Mesendoderm (in vitro differentiated cells): ENCODE measurements at regions not wholly inside any gene's neighbourhood (a gene's known extent, or its start where the extent isn't known, plus 50 kb on each side); places are given as distances from the start of the nearest gene placed in this dataset.

Experiments
- DNase-seq: peaks from one replicate; pipeline ENCODE4 v3.0.0; 2013
- H2AK5ac ChIP-seq: 2 replicates; pipeline ENCODE4 v1.6.1; 2013; ENCODE audit warnings: low read length, inconsistent platforms
- H2BK120ac ChIP-seq: 2 replicates; pipeline ENCODE4 v1.6.1; 2013; ENCODE audit warnings: low read depth, mild to moderate bottlenecking, low read length, moderate library complexity, mixed read lengths
- H2BK15ac ChIP-seq: replicated peaks from 2 replicates; pipeline ENCODE4 v1.6.1; 2013; ENCODE audit warnings: low read depth, mild to moderate bottlenecking, moderate library complexity
- H2BK5ac ChIP-seq: 2 replicates; pipeline ENCODE4 v1.6.1; 2013; ENCODE audit warnings: low read length, inconsistent platforms
- H3K18ac ChIP-seq: 2 replicates; pipeline ENCODE4 v1.6.1; 2013; ENCODE audit warnings: mild to moderate bottlenecking, low read length, mixed read lengths
- H3K23ac ChIP-seq: one replicate; pipeline ENCODE4 v1.6.1; 2013; ENCODE audit warnings: low read length
- H3K27ac ChIP-seq: 2 replicates; pipeline ENCODE4 v1.5.1; 2013; ENCODE audit warnings: low read depth, mild to moderate bottlenecking, inconsistent platforms, low read length, moderate library complexity
- H3K27me3 ChIP-seq: 2 replicates; pipeline ENCODE4 v1.6.1; 2013; ENCODE audit warnings: low read length, control low read depth, mild to moderate bottlenecking, inconsistent platforms; ENCODE audit not compliant: insufficient read depth, poor library complexity
- H3K36me3 ChIP-seq: 2 replicates; pipeline ENCODE4 v1.6.1; 2013; ENCODE audit warnings: low read length, inconsistent platforms; ENCODE audit not compliant: control insufficient read depth, insufficient read depth
- H3K4ac ChIP-seq: one replicate; pipeline ENCODE4 v1.6.1; 2013; ENCODE audit warnings: low read depth, mild to moderate bottlenecking, low read length, moderate library complexity
- H3K4me1 ChIP-seq: 2 replicates; pipeline ENCODE4 v1.6.1; 2013; ENCODE audit warnings: low read depth, low read length, inconsistent platforms; ENCODE audit not compliant: control insufficient read depth
- H3K4me2 ChIP-seq: 2 replicates; pipeline ENCODE4 v1.6.1; 2013; ENCODE audit warnings: low read length
- H3K4me3 ChIP-seq: 2 replicates; pipeline ENCODE4 v1.5.1; 2013; ENCODE audit warnings: mild to moderate bottlenecking, low read length
- H3K56ac ChIP-seq: one replicate; pipeline ENCODE4 v1.6.1; 2013; ENCODE audit warnings: low read length
- H3K79me1 ChIP-seq: 2 replicates; pipeline ENCODE4 v1.6.1; 2013; ENCODE audit warnings: low read length, inconsistent platforms
- H3K79me2 ChIP-seq: 2 replicates; pipeline ENCODE4 v1.6.1; 2013; ENCODE audit warnings: mild to moderate bottlenecking, low read length; ENCODE audit not compliant: control insufficient read depth, insufficient read depth
- H3K9ac ChIP-seq: 2 replicates; pipeline ENCODE4 v1.6.1; 2013; ENCODE audit warnings: low read length, inconsistent platforms
- H4K5ac ChIP-seq: one replicate; pipeline ENCODE4 v1.6.1; 2013; ENCODE audit warnings: low read length
- H4K8ac ChIP-seq: one replicate; pipeline ENCODE4 v1.6.1; 2013; ENCODE audit warnings: low read depth, mild to moderate bottlenecking, control low read depth, low read length, moderate library complexity
- WGBS: extraction: QIAGEN DNeasy Blood & Tissue Kit; methylation state at CpG from one replicate; pipeline ENCODE4 v1.1.7; 2013; ENCODE audit warnings: low lambda C conversion rate, missing lambda C conversion rate; ENCODE audit not compliant: insufficient coverage; ENCODE audit errors: extremely low coverage; 5-methylcytosine and 5-hydroxymethylcytosine counted together

DNA sequence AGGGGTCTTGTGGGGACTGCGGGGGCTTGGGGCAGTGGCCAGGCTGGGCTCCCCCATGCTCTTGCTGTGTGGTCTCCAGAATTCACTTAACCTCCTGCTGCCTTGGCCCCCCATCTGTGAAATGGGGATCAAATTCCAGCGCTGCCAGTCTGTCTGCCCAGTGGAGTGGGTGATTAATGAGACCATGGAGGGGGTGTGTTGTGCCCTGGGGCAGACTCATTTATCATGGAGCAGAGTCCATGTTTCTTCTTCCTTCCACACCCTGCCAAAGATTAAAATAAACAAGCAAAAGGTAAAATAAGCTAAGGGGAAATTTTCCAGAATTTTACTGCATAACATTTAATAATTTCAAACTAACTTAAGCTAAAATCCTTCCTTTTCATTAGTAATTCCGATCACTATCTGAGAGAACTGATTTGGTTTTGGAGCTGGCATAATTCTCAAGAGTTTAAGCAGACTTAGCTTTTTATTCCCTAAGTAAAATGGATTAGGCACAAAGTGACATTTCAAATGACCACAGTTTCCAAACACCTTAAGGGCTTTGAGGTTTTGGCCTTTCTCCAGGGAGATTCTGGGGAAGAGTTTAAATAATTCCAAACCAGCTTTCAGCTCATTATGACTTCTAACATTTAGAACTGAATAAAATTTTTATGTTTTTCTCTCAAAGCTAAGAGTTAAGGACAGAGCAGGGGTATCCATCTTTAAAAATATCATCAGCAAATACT lies 211.9 kb downstream of the CXCL12 start:
- no peaks in the 10 kb centered on the region for H3K27me3 ChIP-seq
- H3K4me2 ChIP-seq, result no peak overlapping the region
- H3K18ac ChIP-seq, result no peak overlapping the region
- no peak for DNase-seq
- H2BK120ac ChIP-seq, result no peak overlapping the region
- no peak overlapping the region for H3K27ac ChIP-seq
- no peaks in the 10 kb centered on the region for H3K4me1 ChIP-seq
- no peak overlapping the region for H4K8ac ChIP-seq
- H2AK5ac ChIP-seq, result no peak overlapping the region
- H3K79me2 ChIP-seq, result no peaks in the 10 kb centered on the region
- H2BK5ac ChIP-seq, result no peak overlapping the region
- no peak overlapping the region for H4K5ac ChIP-seq
- H3K36me3 ChIP-seq, result no peaks in the 10 kb centered on the region
- no peak overlapping the region for H3K23ac ChIP-seq
- H2BK15ac ChIP-seq, result no peak overlapping the region
- H3K79me1 ChIP-seq, result no peaks in the 10 kb centered on the region
- H3K56ac ChIP-seq, result no peak overlapping the region
- no peak overlapping the region for H3K4me3 ChIP-seq
- H3K9ac ChIP-seq, result no peak overlapping the region
- WGBS, result no CpG with 5 or more reads among the region's 3 CpGs
- H3K4ac ChIP-seq, result no peak overlapping the region

DNA sequence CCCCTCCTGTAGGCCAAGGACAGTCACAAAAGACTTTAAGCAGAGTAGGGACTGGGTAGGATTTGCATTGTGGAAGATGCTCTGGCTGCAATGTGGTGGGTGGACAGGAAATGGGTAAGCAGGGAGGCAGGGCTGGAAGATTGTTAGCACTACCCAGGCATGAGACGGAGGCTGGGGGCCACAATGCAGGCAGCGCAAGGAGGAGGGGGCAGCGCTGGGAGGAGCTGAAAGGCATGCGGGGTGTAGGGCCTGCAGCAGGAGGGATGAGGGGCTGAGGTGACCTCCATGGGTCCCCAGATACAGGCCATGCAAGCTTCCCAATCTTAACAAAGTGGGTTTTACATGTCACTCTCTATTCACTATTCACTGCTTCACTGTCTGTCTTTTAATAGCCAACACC lies 213.1 kb downstream of the CXCL12 start:
- WGBS, result no CpG with 5 or more reads among the region's 4 CpGs
- Histone ChIP-seq H3K36me3 (no peaks in the 10 kb centered on the region), H3K4me1 (no peaks in the 10 kb centered on the region), H4K5ac (no peak overlapping the region), H2BK120ac (no peak overlapping the region), H3K56ac (no peak overlapping the region), H3K79me1 (no peaks in the 10 kb centered on the region), H3K79me2 (no peaks in the 10 kb centered on the region), H3K4me2 (no peak overlapping the region), H3K23ac (no peak overlapping the region), H3K9ac (no peak overlapping the region), H3K18ac (no peak overlapping the region), H3K4me3 (no peak overlapping the region), H2BK15ac (no peak overlapping the region), H3K27ac (no peak overlapping the region), H2AK5ac (no peak overlapping the region), H2BK5ac (no peak overlapping the region), H3K4ac (no peak overlapping the region), H3K27me3 (no peaks in the 10 kb centered on the region), H4K8ac (no peak overlapping the region)
- no peak for DNase-seq

GRCh38 chr10:44168478-44168877 lies 216.4 kb downstream of the CXCL12 start:
- Histone ChIP-seq H3K4me2 (no peak overlapping the region), H3K27me3 (no peaks in the 10 kb centered on the region), H3K23ac (no peak overlapping the region), H3K4ac (no peak overlapping the region), H2BK120ac (no peak overlapping the region), H3K18ac (no peak overlapping the region), H3K79me2 (no peaks in the 10 kb centered on the region), H3K9ac (no peak overlapping the region), H2BK5ac (no peak overlapping the region), H3K27ac (no peak overlapping the region), H2AK5ac (no peak overlapping the region), H2BK15ac (no peak overlapping the region), H3K79me1 (no peaks in the 10 kb centered on the region), H4K8ac (no peak overlapping the region), H3K4me1 (no peaks in the 10 kb centered on the region), H3K36me3 (no peaks in the 10 kb centered on the region), H3K56ac (no peak overlapping the region), H4K5ac (no peak overlapping the region), H3K4me3 (no peak overlapping the region)
- no peak for DNase-seq
- WGBS, result no CpG with 5 or more reads among the region's 5 CpGs

DNA sequence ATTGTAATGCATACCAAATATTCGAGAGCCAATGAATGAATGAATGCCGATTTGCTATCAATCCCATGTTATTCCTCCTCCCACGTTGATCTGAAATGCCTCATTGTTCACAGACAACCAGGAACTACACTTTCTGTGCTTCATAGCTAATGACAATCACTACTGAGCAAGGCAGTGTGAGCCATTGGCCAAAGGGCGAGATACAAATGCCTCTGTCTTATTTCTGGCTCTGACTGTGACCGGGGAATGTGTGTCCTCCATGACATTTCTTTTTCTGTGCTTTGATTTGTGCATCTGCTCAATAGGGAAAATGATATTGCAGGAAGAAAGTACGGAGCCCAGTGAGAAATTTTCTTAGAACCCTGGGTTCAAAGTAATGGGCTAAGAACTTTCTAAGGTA lies 217.1 kb downstream of the CXCL12 start:
- H4K5ac ChIP-seq, result no peak overlapping the region
- no peak overlapping the region for H3K23ac ChIP-seq
- no peaks in the 10 kb centered on the region for H3K79me1 ChIP-seq
- no peak overlapping the region for H2BK15ac ChIP-seq
- no peak overlapping the region for H3K4me2 ChIP-seq
- H2AK5ac ChIP-seq, result no peak overlapping the region
- no peak overlapping the region for H2BK5ac ChIP-seq
- H3K36me3 ChIP-seq, result no peaks in the 10 kb centered on the region
- no peak overlapping the region for H3K4ac ChIP-seq
- H2BK120ac ChIP-seq, result no peak overlapping the region
- H3K4me1 ChIP-seq, result no peaks in the 10 kb centered on the region
- H3K4me3 ChIP-seq, result no peak overlapping the region
- H3K27ac ChIP-seq, result no peak overlapping the region
- no peak overlapping the region for H3K18ac ChIP-seq
- no peaks in the 10 kb centered on the region for H3K27me3 ChIP-seq
- no peak overlapping the region for H3K9ac ChIP-seq
- no CpG with 5 or more reads among the region's 6 CpGs for WGBS
- H3K56ac ChIP-seq, result no peak overlapping the region
- no peak overlapping the region for H4K8ac ChIP-seq
- no peak for DNase-seq
- H3K79me2 ChIP-seq, result no peaks in the 10 kb centered on the region

- H3K79me1 ChIP-seq, result no peaks in the 10 kb centered on the region
- H3K27me3 ChIP-seq, result no peaks in the 10 kb centered on the region
- DNase-seq, result no peak
- no peak overlapping the region for H3K4me2 ChIP-seq
- H2BK15ac ChIP-seq, result no peak overlapping the region
- H3K56ac ChIP-seq, result no peak overlapping the region
- H3K27ac ChIP-seq, result no peak overlapping the region
- no peak overlapping the region for H3K4ac ChIP-seq
- no peak overlapping the region for H2AK5ac ChIP-seq
- no peak overlapping the region for H3K18ac ChIP-seq
- no peaks in the 10 kb centered on the region for H3K36me3 ChIP-seq
- WGBS, result no CpG with 5 or more reads among the region's 1 CpG
- H2BK120ac ChIP-seq, result no peak overlapping the region
- H3K79me2 ChIP-seq, result no peaks in the 10 kb centered on the region
- no peak overlapping the region for H3K4me3 ChIP-seq
- H3K9ac ChIP-seq, result no peak overlapping the region
- H2BK5ac ChIP-seq, result no peak overlapping the region
- no peak overlapping the region for H4K5ac ChIP-seq
- no peaks in the 10 kb centered on the region for H3K4me1 ChIP-seq
- H4K8ac ChIP-seq, result no peak overlapping the region
- H3K23ac ChIP-seq, result no peak overlapping the region
Measured at GRCh38 chr10:44166441-44166840, 218.5 kb downstream of the CXCL12 start.
